CD4-positive, alpha-beta T cell treated with Interferon gamma for 1 hour (primary cell): ENCODE measurements at regions not wholly inside any gene's neighbourhood (a gene's known extent, or its start where the extent isn't known, plus 50 kb on each side); places are given as distances from the start of the nearest gene placed in this dataset.

ENCODE experiments used
- DNase-seq: peaks from one replicate; pipeline ENCODE4 v3.0.0-alpha.2; 2020

DNA sequence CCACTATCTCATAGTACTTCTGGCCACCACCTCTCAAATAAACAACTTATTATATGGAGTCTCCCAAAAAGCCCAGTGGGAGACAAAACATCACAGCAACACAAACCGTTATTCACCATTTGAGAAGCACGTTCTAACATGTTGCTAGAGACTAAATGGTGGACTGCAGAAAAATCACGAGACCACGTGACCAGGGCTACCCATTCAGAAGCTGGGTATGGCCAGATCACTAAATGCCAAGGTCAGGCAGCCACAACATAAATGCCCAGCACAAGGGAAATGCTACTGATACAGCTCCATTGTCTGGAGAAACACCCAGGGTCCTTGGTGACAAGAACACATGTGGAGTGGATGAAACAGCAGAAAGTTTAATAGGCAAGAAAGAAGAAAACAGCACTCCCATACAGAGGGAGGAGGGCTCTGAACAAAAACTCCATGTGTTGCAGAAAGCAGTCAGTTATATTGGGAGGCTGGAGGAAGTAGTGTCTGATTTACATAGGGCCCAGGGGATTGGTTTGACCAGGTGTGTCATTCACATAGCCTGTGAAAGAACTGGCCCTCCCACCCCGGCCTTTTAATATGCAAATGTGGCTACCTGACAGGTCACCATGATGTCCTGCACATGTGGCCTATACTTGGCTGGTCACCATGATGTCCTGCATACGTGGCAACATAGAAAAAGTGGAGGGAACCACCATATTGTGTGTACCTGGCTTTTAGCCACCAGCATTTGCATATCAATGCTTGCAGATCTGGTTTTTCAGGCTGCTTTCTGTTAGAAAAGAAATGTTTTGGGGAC, 97.2 kb downstream of the TRIM36 start:
- no peak for DNase-seq

DNA sequence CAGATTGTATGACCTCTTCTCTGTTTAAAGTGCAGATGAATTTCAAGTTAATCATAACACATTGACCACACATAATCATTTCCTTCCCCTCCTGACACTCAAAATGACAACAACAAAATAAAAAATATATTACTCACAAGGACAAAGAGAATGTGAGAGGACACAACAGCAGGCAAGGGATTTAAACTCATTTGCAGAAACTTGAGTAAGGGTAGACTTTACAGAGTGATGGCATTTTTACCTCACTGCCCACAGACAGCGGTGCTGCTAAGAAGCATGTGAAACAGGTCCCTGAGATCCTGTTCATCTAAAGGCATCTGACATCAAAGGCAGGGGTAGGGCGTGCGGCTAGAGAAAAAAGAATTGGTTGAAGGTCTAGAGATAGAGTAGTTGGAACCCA, 99.0 kb downstream of the TRIM36 start:
- no peak for DNase-seq

DNA sequence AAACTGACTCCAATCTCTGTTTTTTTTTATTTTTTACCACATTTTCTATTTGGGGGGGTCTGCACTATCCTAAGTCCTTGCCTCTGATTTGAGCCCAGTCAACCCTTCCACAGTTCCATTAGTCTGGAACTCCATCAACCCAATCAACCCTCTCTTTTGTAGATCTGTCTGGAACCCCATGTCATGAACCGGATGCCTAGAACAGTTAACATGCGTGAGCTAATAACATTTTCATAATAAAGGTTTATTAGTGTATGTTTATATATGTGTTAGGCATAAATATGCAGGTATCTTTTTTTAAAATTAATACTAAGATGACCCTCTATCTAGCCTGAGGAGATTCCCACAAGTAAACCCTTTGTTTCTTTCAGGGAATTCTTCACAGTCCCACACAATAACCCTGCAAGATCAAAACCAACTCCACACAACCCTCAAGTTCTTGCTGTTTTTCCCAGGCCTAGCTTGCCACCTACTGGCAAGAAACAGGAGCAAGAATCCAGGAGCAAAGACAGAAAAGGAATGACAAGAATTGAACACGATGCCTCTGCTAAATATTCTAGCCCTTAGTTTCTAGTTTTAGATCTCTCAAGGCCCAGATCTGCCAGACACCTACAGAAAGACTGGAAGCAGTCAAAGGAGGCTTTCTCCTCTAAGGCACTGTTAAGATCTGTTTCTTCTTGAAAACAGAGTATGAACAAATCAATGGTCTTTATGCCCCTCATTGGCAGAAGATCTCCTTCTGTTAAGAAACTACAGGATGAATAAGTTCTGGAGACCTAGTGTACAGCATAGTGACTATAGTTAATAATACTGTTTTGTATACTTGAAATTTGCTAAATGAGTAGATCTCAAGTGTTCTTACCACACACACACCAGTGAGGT, 100.4 kb downstream of the TRIM36 start:
- no peak for DNase-seq

DNA sequence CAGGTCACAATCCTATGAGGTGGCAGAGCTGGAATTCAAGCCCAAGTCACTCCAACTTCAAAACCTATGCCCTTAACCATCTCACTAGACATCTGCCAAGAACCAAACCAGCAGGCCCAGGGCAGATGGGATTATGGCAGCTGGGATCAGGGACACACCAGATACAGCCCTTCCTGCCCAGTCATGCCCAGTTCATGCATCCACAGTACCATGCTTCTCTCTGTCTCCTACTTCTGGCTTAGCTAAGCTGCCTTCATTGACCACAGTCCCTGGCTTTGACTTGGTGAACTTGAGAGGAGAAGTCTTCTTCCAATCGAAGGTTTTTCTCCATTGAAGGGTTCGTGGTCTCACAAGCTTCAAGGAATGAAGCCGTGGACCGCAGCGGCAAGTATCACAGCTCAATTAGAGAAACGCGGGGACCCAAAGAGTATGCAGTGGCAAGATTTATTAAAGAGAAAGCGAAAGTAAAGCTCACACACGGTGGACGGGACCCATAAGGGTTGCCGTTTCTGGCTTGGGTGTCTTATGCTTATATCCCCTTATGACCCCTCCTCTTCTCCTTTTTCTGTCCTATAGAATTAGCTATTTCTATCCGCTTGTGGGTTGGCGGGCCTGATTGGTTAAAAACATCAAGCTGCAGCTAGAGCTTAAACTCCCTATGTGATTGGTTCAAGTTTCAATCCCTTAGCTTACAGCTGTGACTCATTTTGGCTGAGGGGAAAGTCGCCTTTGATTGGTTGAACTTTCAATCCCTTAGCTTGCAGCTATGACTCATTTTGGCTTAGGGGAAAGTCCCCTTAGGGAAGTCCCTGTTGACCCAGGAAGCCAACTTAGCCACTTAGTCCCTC, 101.2 kb downstream of the TRIM36 start:
- DNase-seq = peak; percentile 18

DNA sequence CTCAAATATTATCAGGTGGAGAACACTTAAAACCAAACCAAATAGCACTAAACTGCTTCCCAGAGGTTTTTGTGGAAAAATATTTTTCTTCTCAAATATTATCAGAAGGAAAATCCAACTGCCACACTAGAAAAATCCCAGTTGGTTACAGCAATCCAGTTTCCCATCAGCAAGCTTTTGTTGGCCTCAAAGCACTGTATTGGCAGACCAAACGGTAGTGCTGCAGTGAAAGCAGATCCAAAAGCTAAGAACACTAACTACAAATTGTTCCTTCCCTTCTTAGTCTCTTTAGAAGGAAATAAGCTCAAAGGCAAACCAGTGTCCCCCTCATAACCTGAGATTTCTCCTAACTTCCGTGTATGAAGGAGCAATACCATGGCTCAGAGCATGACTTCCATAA, 105.3 kb downstream of the TRIM36 start:
- DNase-seq = no peak

DNA sequence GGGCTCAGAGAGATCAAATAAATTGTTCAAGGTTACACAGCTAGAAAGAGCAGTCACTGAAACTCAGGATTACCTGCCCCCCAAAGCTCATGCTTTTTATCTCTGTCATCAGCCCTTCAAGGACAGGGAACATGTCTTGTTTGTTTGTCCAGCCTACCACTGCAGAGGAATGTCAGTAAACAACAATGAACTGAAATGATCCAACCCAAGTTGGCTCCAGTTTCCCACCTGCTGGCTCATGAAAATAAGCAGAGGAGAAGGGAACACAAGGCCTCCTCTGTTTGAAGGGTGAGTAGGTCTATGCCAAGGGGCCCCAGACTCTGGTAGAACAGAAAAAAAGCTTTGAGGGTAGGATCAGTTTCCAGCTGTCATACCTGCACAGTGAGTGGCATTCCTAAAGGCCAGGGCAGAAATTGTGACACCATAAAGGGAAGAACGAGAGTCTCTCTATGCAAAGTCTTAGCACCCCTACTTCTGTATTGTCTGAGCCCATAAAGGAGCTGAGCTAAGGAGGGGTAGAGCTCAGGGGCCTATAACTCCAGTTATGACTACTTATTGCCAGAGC, 115.2 kb downstream of the TRIM36 start:
- no peak for DNase-seq

DNA sequence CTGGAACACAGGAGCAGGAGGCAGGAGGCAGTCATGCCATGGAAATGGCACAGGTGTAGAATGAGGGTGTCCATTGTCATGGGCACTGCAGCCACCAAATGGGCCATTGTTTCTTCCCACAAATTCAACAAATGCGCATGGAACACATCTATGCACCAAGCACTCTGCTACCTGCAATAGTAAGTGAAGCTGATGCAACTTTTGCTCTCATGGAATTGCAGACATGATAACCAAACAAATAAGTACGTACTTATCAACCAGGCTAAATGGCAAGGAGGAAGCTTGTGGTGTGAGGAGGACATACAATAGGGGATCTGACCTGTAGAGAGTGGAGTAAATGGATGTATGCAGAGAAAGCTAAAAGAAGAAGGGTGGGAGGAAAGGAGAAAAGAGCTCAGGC, 116.8 kb downstream of the TRIM36 start:
- DNase-seq = no peak

DNA sequence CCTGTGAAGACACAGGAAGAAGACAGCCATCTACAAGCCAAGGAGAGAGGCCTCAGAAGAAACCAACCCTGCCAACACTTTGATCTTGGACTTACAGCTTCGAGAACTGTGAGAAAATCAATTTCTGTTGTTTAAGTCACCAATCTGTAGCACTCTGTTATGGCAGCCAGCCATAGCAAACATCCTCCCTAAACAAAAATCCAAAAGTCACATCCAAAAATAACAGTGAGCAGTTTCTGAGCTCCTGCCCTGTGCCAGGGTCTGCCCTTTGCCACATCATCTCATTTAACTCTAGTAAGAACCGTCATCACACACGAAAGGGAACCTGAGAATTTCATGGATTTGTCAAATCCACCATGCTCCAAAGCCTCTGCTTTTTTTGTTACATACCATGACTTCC, 118.8 kb downstream of the TRIM36 start:
- no peak for DNase-seq

DNA sequence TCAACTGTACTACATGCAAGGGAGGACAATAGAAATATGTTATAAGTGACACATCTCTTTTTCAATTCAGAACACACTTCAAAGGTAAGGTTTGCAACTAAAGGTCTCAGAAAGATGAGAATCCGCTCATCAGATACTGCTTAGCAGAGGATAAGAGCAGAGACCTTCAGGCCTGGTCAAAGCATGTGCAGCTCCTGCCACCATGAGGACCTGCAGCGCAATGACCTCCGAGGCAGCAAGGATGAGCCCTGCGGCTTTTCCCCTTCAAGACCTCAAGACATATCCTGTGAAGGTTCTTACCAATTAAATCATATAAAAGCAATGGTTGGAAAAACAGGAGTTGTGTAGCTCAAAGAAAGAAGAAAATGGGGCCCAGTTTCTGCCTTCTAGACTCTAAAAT, 135.8 kb downstream of the TRIM36 start:
- DNase-seq = no peak

DNA sequence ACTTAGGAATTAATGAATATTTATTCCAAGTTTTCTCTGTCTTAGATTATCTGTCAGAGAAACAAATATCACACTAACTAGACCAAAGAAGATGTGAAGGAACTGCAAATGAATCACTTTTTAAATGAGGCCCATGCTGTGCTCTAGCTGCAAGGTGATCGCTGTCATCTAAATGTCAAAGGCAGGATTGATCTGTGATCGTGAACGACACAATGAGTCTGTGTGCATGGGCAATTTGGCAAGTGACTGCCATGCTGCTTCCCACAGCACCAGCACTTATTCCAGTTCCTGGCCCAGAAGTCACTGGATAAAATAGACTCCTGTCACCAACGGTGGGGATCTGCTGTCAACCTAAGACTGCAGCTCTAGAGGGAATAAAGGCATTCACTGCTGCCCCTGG, 141.2 kb downstream of the TRIM36 start:
- DNase-seq = no peak

DNA sequence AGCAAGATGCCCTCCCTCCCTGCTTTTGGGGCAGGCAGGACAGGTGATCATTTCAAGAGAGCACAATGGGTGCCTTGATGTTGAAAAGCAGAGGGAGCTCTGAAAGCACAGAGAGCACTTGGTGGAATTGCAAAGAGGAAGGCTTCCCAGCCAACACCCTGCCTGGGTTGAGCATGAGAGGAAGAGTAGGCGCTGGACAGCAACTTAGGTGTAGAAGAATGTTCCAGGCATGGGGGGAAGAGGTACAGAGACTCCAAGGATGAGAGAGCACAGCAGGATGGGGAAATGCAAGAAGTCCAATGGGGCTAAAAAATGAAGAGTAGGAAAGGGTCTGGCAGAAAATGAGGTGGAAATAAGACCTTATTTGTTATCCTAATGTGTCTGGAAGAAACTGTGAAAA, 144.8 kb downstream of the TRIM36 start:
- DNase-seq = no peak

DNA sequence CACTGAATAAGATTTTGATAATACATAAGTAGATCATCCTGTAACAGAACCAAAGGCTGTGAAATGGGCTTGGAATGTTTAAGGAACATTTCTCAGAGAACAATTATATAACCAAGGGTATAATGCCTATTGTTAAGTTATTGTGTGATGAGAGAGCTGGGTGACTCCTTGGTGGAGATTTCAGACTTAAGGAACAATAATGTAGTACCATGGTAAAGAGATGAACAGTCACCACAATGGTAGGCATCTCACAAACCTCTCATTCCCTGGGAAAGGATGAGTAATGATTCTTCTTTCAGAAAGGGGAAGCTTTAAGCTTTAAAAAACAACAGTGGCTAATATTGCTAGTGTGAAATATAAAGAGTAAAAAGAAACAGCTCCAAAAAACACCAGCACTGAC, 147.4 kb downstream of the TRIM36 start:
- no peak for DNase-seq

DNA sequence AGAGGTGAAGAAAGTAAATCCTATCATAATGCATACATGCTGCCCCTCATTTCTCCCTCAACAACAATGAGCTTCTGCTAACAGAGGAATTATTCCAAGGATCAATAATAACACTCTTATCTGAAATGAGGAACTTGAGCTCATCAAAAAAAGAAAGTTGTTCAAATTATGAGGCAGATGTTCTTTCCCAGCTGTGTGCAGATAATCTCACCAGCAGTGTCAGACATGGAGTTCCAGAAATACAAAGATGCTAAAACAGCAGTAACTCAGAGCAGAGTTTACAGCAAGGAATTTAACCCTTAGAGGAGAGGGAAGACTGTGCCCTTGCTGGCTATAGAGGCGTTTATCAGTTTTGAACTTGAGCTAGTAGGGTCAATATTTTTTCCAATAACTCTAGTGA, 153.1 kb downstream of the TRIM36 start:
- no peak for DNase-seq

DNA sequence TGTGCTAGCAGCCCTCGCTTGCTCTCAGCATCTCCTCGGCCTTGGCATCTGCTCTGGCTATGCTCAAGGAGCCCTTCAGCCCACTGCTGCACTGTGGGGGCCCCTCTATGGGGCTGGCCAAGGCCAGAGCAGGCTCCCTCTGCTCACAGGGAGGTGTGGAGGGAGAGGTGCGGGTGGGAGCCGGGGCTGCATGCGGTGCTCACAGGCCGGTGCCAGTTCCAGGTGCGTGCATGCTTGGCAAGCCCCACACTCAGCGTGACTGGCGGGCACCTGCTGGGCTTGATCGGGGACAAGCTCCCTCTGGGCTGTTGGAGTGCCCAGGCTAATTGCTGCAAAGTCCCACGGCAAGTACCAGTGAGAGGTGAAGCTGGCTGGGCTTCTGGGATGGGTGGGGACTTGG, 170.5 kb downstream of the TRIM36 start:
- DNase-seq = no peak

DNA sequence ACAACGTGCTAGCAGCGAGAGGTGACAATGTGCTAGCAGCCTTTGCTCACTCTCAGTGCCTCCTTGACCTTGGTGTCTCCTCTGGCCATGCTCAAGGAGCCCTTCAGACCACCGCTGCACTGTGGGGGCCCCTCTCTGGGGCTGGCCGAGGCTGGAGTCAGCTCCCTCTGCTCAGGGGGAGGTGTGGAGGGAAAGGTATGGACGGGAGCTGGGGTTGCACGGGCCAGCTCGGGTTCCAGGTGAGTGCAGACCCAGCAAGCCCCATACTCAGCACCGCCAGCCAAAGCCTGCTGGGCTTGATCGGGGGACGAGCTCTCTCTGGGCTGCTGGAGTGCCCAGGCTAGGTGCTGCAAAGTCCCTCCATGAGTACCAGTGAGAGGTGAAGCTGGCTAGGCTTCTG, 180.2 kb downstream of the TRIM36 start:
- DNase-seq = no peak

DNA sequence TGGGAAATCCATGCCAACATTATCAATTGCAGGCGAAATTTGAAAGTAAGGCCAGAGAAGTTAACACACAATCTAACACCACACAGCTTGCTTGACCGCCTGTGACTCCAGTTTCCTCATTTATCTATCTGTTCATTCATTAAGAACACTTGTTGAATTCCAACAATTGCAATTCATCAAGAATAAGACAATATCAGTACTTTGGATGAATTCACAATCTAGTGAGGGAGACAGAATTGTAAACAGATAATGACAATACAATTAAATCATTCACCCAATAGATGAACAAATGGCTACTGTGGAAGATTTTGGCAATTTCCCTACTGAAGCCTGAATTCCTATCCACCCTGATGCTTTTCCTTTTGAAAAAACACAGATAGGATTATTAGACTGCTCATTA, 181.6 kb downstream of the TRIM36 start:
- no peak for DNase-seq

DNA sequence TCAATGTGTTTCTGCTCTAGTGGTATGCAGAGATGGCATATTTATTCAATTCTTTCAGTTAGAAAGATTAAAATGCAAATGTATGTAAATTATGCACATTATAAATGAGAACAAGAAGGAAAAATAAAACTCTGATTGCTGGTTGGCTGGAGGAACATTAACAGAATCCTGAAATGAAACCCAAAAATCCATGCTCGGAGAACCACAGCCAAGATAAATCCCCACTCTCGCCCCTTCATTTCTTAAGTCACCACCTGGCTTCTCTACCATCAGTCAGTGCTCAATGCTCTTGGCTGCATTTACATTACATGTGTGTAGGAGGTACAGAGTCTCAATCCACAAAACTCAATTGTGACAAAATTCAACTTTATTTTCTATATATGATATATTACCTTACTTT, 184.9 kb downstream of the TRIM36 start:
- DNase-seq = no peak

DNA sequence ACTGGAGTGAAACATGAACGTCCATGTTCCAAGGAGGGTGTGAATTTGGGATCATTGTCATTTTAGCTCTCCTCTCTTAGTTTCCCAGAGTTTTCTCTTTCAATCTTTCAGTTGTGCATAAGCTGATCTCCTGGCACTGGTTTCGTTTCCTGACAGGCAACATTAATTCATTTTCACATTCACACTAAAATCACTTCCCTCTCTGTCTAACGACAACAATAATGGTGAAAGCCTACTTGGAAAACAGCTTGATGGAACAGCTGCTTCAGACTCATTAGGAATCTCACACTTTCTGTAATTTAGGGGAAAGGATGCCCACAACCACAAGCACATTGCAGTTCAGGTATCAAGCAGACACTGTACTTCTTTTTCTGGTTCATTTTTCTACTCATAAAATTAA, 188.6 kb downstream of the TRIM36 start:
- DNase-seq = no peak

DNA sequence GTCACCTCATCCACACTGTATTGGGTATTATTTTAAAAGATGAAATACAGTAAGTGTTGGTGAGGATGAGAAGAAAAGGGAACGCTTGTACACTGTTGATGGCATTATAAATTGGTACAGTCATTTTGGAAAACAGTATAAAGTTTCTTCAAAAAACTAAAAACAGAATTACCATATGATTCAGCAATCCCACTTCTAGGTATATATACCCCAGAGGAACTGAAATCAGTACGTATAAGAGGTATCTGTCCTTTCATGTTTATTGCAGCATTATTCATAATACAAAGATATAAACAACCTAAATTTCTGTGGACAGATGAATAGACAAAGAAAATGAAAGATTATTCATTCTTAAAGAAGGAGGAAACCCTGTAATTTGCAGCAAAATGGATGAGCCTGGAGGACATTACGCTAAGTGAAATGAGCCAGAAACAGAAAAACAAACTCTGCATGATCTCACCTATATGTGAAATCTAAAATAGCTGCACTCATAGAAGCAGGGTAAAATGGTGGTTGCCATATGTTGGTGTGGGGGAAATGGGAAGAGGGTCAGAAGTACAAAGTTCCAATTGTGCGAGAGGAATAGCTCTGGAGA, 191.6 kb downstream of the TRIM36 start:
- DNase-seq = no peak

DNA sequence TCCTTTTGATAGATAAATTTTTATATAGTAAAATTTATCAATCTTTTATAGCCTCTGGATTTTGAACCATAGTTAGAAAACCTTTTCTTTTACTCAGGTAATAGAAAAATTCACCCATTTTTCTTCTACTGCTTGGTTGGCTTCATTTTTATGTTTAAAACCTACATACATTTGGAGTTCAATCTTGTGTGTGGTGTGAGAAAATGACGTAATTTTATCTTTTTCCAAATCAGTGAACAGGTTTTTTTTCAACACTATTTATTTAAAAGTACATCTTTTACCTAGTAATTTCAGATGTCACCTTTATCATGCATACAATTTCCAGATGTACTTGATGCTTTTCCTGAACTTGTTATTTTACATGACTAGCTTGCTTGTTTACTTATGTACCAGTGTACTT, 200.2 kb downstream of the TRIM36 start:
- DNase-seq = no peak

DNA sequence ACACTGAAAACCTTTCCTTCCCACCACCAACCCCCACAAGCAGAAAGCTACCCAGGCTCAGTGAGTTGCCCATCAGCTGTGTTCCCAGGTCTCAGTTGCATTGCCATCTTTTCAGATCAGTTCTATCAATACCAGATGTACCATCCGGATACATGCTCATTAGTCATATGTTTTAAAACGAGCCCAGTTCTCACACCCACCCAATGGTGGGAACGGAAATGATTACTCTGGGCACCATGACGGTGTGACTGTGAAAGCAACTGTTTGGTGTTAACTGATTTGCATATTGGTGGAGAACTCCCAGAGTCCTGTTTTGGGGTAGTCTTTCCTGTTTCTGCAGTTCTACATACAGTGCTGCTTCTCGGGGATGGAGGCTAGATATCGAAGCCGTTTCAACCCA, 212.3 kb downstream of the TRIM36 start:
- DNase-seq = no peak

DNA sequence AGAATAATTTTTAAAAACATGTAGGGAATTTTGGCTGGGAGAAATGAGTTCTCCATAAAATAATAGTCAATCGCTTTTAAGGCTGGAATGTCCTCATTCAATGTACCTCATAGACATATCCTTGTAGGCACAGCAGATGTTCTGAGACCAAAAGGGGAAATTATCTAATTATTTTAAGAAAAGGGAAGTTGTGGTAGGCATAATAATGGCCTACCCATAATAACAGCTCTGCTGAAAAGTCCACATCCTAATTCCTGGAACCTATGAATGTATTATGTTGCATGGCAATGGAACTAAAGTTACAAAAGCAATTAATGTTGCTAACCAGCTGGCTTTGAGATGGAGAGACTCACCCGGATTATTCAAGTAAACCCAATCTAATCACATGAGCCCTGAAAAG, 216.1 kb downstream of the TRIM36 start:
- DNase-seq = no peak

DNA sequence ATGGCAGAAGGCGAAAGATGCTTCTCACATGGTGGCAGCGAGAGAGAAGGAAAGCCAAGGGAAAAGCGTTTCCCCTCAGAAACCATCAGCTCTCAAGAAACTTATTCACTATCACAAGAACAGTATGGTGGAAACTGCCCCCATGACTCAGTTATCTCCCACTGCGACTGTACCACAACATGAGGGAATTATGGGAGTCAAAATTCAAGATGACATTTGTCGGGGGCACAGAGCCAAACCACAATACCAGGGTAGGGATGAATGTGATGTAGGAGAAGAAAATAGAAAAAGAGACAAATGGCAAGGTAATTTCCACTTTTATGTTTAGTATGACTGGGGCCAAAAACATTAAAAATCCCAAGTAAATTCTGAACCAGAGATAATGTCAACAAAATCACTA, 216.8 kb downstream of the TRIM36 start:
- DNase-seq = no peak
